Stimulated activated naive CD8-positive, alpha-beta T cell treated with anti-CD3 and anti-CD28 coated beads, Interleukin-15, Interleukin-2, amounts not matched to agents 100 ng/mL and 50 ng/mL, for 24 hours (primary cell): ENCODE measurements at regions not wholly inside any gene's neighbourhood (a gene's known extent, or its start where the extent isn't known, plus 50 kb on each side); places are given as distances from the start of the nearest gene placed in this dataset.

Source experiments
- H3K27ac Mint-ChIP-seq: one replicate; pipeline ENCODE4 v1.8.0; 2021; ENCODE audit warnings: mild to moderate bottlenecking, mixed read lengths
- H3K27me3 Mint-ChIP-seq: one replicate; pipeline ENCODE4 v1.8.0; 2021; ENCODE audit warnings: mixed read lengths
- H3K36me3 Mint-ChIP-seq: one replicate; pipeline ENCODE4 v1.8.0; 2021; ENCODE audit warnings: low read depth, mixed read lengths
- H3K4me1 Mint-ChIP-seq: one replicate; pipeline ENCODE4 v1.8.0; 2021; ENCODE audit warnings: low read depth, mixed read lengths
- H3K4me3 Mint-ChIP-seq: one replicate; pipeline ENCODE4 v1.8.0; 2021; ENCODE audit warnings: mild to moderate bottlenecking, mixed read lengths
- H3K9me3 Mint-ChIP-seq: one replicate; pipeline ENCODE4 v1.8.0; 2021; ENCODE audit warnings: mixed read lengths

DNA sequence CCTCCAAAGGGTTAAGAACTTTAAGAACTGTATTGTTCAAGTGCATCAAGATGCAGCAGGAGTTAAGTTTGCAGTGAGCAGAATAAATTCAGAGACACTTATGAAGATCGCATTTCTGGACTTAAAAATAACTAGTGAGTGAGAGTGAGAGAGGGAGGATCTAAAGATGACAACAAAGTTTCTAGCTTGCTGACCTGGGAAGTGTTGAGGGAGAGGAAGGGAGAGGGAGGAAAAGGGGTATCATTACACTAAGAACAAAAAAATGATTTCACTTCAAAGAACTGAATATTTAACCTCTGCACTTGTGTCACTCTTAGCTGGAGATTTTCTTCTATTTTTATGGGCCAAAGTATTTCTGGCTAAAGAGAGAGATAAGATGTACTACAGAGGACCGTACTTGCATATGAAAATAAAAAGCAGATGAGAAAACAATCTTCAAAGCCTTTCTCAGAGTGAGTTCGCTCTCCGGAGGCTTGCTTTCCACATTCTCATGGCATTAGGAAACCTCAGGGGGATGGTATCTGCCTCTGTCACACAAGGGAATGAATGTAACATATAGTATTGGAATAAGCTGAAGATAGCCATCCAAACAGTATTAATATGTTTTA, 91.4 kb upstream of the TJP1 start:
- H3K4me1 Mint-ChIP-seq, result no peaks in the 10 kb centered on the region
- no peak overlapping the region for H3K27ac Mint-ChIP-seq
- no peak overlapping the region for H3K4me3 Mint-ChIP-seq
- H3K27me3 Mint-ChIP-seq, result peaks cover 33% of the 10 kb centered on the region
- no peaks in the 10 kb centered on the region for H3K36me3 Mint-ChIP-seq
- peaks cover 12% of the 10 kb centered on the region for H3K9me3 Mint-ChIP-seq

DNA sequence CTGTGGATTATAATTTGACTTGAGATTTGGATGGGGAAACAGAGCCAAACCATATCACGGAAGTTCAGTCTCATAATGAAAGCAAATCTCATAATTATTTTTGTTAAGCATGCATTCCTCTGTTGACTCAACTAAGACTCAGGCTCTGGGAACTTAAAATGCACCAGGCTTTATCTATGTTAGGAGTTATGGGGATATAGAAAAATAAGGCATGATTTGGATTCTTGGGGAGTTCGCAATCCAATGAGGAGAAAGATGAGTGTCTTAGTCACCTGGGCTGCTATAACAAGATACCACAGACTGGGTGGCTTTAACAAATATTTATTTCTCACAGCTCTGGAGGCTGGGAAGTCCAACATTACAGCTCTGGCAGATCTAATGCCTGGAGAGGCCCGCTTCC, 89.4 kb upstream of the TJP1 start:
- no peaks in the 10 kb centered on the region for H3K4me1 Mint-ChIP-seq
- no peak overlapping the region for H3K27ac Mint-ChIP-seq
- H3K9me3 Mint-ChIP-seq, result peaks cover 12% of the 10 kb centered on the region
- peaks cover 26% of the 10 kb centered on the region for H3K27me3 Mint-ChIP-seq
- H3K36me3 Mint-ChIP-seq, result no peaks in the 10 kb centered on the region
- H3K4me3 Mint-ChIP-seq, result no peak overlapping the region

DNA sequence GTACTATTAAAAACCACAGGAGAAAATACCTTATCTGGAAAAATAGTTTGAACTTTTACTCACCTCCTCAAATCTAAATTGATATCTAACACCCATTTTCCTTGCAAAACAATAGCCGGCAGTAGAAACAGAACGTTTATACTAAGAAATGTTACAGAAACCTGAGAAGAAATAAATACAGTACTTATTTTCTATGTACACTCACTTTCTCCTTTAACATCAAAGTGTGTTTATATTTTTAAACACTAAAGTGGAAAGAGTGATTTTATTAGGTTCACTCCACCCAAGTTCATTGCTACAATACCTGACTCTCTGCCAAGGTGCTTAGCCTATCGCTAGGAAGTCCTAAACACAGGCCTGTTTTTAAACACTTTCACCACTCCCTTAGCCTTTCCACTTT, 87.8 kb upstream of the TJP1 start:
- Mint-ChIP-seq H3K36me3 (no peaks in the 10 kb centered on the region), H3K9me3 (peaks cover 12% of the 10 kb centered on the region), H3K27ac (no peak overlapping the region), H3K4me3 (no peak overlapping the region), H3K27me3 (peaks cover 32% of the 10 kb centered on the region), H3K4me1 (no peaks in the 10 kb centered on the region)

DNA sequence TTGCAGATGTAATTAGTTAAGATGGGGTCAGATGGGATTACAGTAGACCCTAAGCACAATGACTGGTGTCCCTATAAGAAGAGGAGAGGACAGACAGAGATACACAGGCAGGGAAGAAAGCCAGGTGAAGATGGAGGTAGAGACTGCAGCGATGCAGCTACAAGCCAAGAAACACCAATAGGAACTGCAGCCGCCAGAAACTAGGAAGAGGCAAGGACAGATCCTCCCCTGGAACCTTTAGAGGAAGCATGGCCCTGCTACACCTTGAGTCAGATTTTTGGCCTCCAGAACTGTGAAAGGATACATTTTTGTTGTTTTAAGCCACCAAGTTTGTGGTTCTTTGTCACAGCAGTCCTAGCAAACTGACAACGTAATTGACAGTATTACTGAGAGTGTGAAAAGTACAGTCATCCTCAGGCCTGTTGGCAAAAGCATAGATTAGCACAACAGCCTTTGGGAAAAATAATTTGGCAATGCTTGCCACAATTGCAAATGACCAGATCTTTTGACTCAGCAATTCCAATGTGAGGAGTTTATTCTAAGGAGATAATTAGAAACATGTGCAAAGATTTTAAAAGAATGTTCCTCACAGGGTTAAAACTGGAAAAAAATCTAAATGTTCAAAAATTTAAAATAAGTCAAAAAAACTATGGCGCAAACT, 82.6 kb upstream of the TJP1 start:
- peaks cover 25% of the 10 kb centered on the region for H3K27me3 Mint-ChIP-seq
- no peak overlapping the region for H3K4me3 Mint-ChIP-seq
- no peaks in the 10 kb centered on the region for H3K9me3 Mint-ChIP-seq
- no peaks in the 10 kb centered on the region for H3K4me1 Mint-ChIP-seq
- no peak overlapping the region for H3K27ac Mint-ChIP-seq
- no peaks in the 10 kb centered on the region for H3K36me3 Mint-ChIP-seq

DNA sequence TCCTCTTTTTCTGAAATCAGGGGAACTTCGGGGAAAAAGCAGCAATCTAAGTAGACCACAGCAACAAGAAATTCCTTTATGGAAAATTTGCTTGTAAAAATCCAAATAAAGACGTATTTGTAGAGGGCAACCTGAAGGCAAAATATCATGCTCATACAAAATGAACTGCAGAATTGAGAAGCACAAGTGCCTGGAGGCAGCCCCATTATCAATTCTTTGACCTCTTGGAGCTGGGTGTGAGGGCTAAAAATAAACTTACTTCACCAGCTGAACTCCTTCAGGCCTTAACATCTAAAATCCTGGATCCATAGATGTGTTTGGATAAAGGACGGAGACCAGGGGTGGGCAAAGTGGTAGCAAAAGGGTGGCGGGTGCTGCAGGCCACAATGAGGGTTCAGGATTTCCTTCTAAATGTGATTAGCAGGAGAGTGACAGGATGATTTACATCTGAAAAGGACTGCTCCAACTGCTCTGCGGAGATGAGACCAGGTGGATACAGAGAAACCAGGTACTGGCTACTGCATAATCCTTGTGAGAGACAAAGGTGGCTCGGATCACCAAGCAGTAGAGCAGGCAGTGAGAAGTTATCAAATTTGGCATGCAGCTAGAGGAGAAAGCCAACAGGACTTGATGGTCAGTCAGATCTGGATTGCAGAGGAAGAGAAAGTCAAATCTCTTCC, 81.7 kb upstream of the TJP1 start:
- Mint-ChIP-seq H3K4me1 (no peaks in the 10 kb centered on the region), H3K27me3 (peaks cover 19% of the 10 kb centered on the region), H3K4me3 (no peak overlapping the region), H3K36me3 (no peaks in the 10 kb centered on the region), H3K27ac (no peak overlapping the region), H3K9me3 (no peaks in the 10 kb centered on the region)

DNA sequence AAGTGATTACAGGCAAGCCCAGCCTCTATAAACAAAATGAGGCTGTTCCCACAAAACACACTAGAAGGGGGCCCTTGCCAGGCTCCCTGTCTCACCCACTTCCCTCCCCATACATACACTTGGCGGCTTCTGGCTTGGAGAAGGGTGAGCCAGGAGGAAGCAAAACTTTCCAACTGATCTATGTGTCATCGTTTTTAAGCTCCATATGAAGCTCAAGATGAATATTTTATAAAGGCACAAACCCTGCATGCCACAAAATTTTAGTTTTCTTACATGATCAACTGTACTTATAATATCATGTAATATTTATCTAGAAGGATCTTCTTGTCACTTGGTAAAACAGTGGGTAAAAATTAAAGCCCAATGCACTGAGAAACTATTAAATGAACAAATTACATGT, 80.8 kb upstream of the TJP1 start:
- no peaks in the 10 kb centered on the region for H3K9me3 Mint-ChIP-seq
- H3K27ac Mint-ChIP-seq, result no peak overlapping the region
- H3K4me3 Mint-ChIP-seq, result no peak overlapping the region
- H3K4me1 Mint-ChIP-seq, result no peaks in the 10 kb centered on the region
- no peaks in the 10 kb centered on the region for H3K36me3 Mint-ChIP-seq
- peaks cover 22% of the 10 kb centered on the region for H3K27me3 Mint-ChIP-seq

DNA sequence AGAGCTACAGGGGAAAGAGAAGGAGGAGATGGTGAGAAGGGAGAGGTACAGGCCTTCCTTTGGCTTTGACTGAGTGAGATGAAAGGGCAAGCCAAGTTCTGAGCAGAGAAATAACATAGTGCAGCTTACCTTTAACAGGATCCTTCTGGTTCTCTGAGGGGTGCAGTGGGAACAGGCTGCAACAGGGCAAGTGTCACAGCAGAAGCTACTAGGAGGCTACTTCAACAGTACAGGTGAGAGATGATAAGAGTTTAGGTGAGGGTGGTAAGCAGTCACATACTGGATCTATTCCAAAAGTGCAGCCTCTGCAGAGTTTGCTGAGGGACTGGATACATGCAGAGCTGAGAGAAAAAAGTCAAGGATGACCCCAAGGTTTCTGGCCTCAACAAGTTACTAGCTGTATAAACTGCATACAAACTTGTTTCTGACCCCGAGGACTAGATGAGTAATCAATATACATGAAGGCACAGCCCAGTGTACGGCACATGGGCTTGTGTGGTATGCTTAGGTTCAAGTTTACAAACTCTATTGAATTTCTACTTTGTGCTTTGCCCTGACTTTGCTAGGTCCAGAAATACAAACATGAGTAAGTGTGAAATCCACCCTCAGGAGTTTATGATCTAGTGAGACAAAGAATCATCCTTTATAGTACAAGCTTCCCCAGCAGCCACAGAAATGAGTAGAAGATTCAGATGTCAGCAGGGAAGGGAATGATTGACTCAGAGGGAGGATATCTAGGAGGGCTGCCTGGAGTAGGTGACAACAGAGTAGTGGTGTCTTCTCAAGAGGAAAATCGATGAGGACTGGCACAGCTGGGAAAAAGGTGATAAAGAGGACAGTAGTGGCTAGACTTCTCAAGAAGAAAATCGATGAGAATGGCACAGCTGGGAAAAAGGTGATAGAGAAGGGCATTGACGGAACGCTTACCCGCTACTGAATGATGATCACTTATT, 78.2 kb upstream of the TJP1 start:
- no peaks in the 10 kb centered on the region for H3K36me3 Mint-ChIP-seq
- H3K27me3 Mint-ChIP-seq, result peaks cover 18% of the 10 kb centered on the region
- no peak overlapping the region for H3K4me3 Mint-ChIP-seq
- no peaks in the 10 kb centered on the region for H3K4me1 Mint-ChIP-seq
- no peaks in the 10 kb centered on the region for H3K9me3 Mint-ChIP-seq
- H3K27ac Mint-ChIP-seq, result no peak overlapping the region

DNA sequence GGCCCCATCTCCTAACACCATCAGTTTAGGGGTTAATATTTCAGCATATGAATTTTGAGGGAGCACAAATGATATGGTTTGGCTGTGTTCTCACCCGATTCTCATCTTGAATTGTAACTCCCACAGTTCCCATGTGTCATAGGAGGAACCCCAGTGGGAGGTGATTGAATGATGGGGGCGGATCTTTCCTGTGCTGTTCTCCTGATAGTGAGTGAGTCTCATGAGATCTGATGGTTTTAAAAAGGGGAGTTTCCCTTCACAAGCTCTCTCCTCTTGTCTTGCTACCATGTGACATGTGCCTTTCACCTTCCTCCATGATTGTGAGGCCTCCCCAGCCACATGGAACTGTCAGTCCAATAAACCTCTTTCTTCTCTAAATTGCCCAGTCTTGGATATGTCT, 73.8 kb upstream of the TJP1 start:
- Mint-ChIP-seq H3K27ac (no peak overlapping the region), H3K4me3 (no peak overlapping the region), H3K9me3 (peaks cover 6% of the 10 kb centered on the region), H3K36me3 (no peaks in the 10 kb centered on the region), H3K4me1 (no peaks in the 10 kb centered on the region), H3K27me3 (peaks cover 7% of the 10 kb centered on the region)

DNA sequence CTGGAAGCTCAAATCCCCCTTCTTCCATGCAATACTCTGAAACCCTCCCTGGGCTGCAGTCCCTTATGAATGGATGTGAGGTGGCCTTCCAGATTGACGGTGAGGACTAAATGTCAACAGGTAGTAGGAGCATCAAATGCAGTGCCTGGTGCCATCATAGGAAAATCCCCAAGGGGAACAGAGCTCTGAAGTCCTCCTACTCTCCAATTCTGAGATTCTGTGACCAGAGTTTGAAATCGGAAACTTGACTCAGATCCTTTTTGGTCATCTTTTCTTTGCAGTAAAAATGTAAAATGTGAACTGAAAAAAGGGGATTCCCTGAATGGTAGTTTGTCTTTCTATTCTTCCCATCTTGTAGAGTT, 68.8 kb upstream of the TJP1 start:
- Mint-ChIP-seq H3K4me3 (no peak overlapping the region), H3K27ac (no peak overlapping the region), H3K36me3 (no peaks in the 10 kb centered on the region), H3K4me1 (no peaks in the 10 kb centered on the region), H3K9me3 (peaks cover 6% of the 10 kb centered on the region), H3K27me3 (peaks cover 21% of the 10 kb centered on the region)

DNA sequence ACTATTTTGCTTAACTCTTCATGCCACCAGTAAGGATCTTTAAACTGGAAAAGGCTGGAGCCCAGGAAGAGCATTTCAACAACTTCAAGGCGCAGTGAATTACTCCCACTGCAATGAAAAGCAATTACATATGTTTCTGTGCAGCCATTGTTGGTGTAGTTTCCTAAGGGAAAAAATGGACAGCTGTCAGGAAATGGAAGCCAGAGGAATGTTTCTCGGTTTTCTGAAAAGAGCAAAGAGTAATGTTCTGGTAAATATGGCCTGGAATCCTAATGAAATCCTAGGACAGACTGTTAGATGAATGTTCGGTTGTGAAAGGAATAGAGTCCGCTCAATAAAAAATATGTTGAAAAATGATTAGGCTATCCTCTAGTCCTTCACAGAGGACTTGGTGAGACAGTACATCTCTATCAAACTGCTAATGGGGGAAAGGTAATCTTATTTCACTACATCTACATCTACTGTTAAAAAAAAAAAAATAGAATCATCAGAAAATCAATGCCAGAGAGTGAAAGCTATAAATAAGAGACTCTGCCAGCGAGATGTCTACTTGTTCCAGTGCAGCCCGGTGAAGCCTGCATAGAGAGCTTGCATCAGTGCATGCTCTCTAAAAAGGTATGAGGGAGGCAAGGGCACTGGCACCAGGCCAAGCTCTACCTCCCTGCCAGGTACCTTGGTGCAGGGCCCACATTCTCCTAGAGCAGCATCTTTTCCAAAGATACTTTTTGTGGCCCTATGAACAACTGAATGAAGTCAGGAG, 68.2 kb upstream of the TJP1 start:
- Mint-ChIP-seq H3K27ac (no peak overlapping the region), H3K4me3 (no peak overlapping the region), H3K4me1 (no peaks in the 10 kb centered on the region), H3K36me3 (no peaks in the 10 kb centered on the region), H3K9me3 (peaks cover 6% of the 10 kb centered on the region), H3K27me3 (peaks cover 25% of the 10 kb centered on the region)

DNA sequence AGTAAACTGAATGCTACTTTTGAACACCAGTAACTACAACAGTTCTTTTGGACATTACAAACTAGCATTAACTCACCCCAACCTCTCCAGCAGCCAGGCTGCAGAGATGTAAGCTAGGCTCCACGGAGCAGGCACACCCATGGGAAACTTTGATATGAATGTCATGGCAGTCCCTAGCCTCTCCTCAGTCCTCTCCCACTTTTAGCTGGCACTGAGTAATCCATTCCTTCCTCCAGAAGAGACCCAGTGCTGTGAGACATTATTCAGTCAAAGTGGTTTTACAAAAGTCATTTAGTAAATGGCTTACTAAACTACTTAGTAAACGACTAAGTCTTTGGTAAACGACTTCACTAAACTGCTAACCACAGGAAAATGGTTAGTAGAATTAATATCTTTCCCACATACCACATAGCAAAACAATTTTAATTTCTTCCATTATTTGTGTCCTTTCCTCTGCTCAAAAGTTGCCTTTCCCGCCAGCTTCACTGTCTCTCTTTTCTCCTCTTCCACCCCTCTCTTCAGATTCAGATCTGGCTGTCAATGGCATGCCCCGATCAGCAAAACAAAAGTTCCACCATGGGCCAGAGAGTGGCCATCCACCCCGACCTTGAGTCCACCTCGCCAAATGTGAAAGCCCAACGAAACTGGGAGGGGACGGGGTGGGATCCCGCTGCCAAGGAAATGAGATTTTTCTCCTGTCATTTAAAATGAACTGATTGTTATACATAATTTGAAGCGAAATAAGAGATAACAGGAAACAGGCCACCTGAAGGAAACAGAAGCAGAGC, 67.5 kb upstream of the TJP1 start:
- no peak overlapping the region for H3K4me3 Mint-ChIP-seq
- peaks cover 6% of the 10 kb centered on the region for H3K9me3 Mint-ChIP-seq
- H3K4me1 Mint-ChIP-seq, result no peaks in the 10 kb centered on the region
- peaks cover 26% of the 10 kb centered on the region for H3K27me3 Mint-ChIP-seq
- no peaks in the 10 kb centered on the region for H3K36me3 Mint-ChIP-seq
- H3K27ac Mint-ChIP-seq, result no peak overlapping the region

DNA sequence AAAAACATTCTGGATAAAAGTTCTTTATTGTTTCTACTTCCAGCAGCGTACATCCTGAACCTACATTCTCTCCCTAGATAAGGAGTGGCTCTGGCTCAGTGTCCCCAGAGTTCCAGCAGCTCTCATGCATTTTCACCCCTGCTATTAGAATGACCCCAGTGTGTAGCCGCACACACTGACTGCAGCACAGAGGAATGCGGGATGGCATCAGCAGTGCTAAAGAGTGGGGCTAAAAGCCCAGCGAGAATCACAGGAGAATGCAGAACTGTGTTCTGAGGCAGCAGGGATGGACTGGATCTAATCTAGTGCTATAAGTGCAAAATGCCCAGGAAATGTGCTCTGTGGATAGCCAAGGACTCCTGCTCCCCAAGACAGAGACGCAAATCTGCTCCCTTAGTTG, 66.4 kb upstream of the TJP1 start:
- H3K36me3 Mint-ChIP-seq, result no peaks in the 10 kb centered on the region
- peaks cover 6% of the 10 kb centered on the region for H3K9me3 Mint-ChIP-seq
- H3K27me3 Mint-ChIP-seq, result peaks cover 30% of the 10 kb centered on the region
- no peaks in the 10 kb centered on the region for H3K4me1 Mint-ChIP-seq
- no peak overlapping the region for H3K27ac Mint-ChIP-seq
- H3K4me3 Mint-ChIP-seq, result no peak overlapping the region

DNA sequence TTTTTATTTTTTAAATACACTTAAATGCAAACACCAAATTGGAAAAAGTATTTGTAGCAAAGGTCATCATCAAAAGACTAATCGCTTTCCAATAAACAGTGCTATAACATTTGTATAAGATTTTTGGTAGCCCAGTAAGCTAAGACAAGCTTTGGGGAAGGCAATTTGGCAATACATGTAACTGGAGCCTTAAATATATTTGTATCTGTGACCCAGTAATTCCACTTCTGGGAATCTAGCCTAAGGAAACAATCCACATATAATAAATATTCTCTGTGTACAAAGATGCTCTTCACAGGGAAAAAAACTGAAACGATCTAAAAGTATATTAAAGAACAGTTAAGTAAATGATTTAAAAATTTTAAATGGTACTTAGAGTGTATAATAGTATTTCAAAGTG, 65.5 kb upstream of the TJP1 start:
- H3K27me3 Mint-ChIP-seq, result peaks cover 35% of the 10 kb centered on the region
- H3K9me3 Mint-ChIP-seq, result peaks cover 6% of the 10 kb centered on the region
- H3K4me3 Mint-ChIP-seq, result no peak overlapping the region
- H3K27ac Mint-ChIP-seq, result no peak overlapping the region
- no peaks in the 10 kb centered on the region for H3K4me1 Mint-ChIP-seq
- H3K36me3 Mint-ChIP-seq, result no peaks in the 10 kb centered on the region

DNA sequence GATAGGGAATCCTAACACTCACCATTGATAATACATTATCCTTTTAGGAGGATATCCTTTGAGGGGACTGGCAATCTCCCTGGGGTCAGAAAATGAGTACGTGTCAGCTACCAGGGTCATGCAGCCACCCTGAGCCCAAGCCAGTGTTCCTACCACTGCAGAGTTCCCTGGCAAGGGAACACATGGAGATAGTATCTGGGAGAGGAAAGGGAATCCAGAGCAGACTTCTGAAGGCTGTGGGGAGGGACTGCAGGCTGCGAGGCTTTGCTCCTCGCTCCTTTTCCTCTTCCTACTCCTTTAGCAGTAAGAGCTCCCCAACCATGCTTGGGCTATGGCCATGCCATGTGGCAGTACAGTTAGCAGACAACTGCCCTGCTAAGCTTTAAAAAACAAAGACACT, 62.9 kb upstream of the TJP1 start:
- H3K9me3 Mint-ChIP-seq, result no peaks in the 10 kb centered on the region
- H3K27ac Mint-ChIP-seq, result no peak overlapping the region
- H3K36me3 Mint-ChIP-seq, result no peaks in the 10 kb centered on the region
- no peaks in the 10 kb centered on the region for H3K4me1 Mint-ChIP-seq
- H3K27me3 Mint-ChIP-seq, result peaks cover 40% of the 10 kb centered on the region
- no peak overlapping the region for H3K4me3 Mint-ChIP-seq
